Liver (tissue), 3 donors: ENCODE measurements at regions not wholly inside any gene's neighbourhood (a gene's known extent, or its start where the extent isn't known, plus 50 kb on each side); places are given as distances from the start of the nearest gene placed in this dataset.

ENCODE experiments used
- ATF3 ChIP-seq: IDR thresholded peaks from 2 replicates; pipeline ENCODE4 v1.6.1; 2016; ENCODE audit warnings: antibody characterized with exemption
- CTCF ChIP-seq: fragments of 150-350 bp; IDR thresholded peaks from 2 replicates; pipeline ENCODE4 v1.5.1; 2017; ENCODE audit warnings: improper control_type of control experiment, low read depth, low read length; ENCODE audit not compliant: missing input control
- EGR1 ChIP-seq, 2 donors: IDR thresholded peaks; 2 replicates each; pipeline ENCODE4 v1.6.1; 2016 to 2018; ENCODE audit warnings: antibody characterized with exemption in 2 of 2, low read depth in 2 of 2
- FOXA1 ChIP-seq: IDR thresholded peaks from 2 replicates; pipeline ENCODE4 v1.6.1; 2016; ENCODE audit warnings: antibody characterized with exemption
- GABPA ChIP-seq, 2 donors: IDR thresholded peaks in 1 of 2; conservative IDR thresholded peaks in 1 of 2; 2 replicates each; pipeline ENCODE4 v1.6.1; 2016; ENCODE audit warnings: antibody characterized with exemption in 2 of 2, mild to moderate bottlenecking in 1 of 2, moderate library complexity in 1 of 2
- JUND ChIP-seq, 2 donors: IDR thresholded peaks; 2 replicates each; pipeline ENCODE4 v1.6.1; 2016; ENCODE audit warnings: antibody characterized with exemption in 2 of 2
- MAX ChIP-seq: IDR thresholded peaks from 2 replicates; pipeline ENCODE4 v1.6.1; 2016; ENCODE audit warnings: antibody characterized with exemption
- NR2F2 ChIP-seq: IDR thresholded peaks from 2 replicates; pipeline ENCODE4 v1.6.1; 2016; ENCODE audit warnings: antibody characterized with exemption
- RAD21 ChIP-seq, 2 donors: IDR thresholded peaks; 2 replicates each; pipeline ENCODE4 v1.6.1; 2016; ENCODE audit warnings: antibody characterized with exemption in 2 of 2, mild to moderate bottlenecking in 2 of 2
- RXRA ChIP-seq, 2 donors: IDR thresholded peaks; 2 replicates each; pipeline ENCODE4 v1.6.1; 2017 to 2018; ENCODE audit warnings: antibody characterized with exemption in 2 of 2, mild to moderate bottlenecking in 1 of 2
- SP1 ChIP-seq: IDR thresholded peaks from 2 replicates; pipeline ENCODE4 v1.6.1; 2018; ENCODE audit warnings: antibody characterized with exemption, mild to moderate bottlenecking
- TAF1 ChIP-seq: conservative IDR thresholded peaks from 2 replicates; pipeline ENCODE4 v1.6.1; 2016; ENCODE audit warnings: antibody characterized with exemption, mild to moderate bottlenecking
- YY1 ChIP-seq: IDR thresholded peaks from 2 replicates; pipeline ENCODE4 v1.6.1; 2016; ENCODE audit warnings: antibody characterized with exemption, mild to moderate bottlenecking
- TF ChIP-seq, protein P1 (sequence below): IDR thresholded peaks from 2 replicates; pipeline ENCODE4 v1.6.1; 2016; ENCODE audit warnings: antibody characterized with exemption, mild to moderate bottlenecking
- donor health status: healthy.
- donor health status: healthy.

- no peak for TF ChIP-seq CTCF
- TF ChIP-seq, protein P1, sequence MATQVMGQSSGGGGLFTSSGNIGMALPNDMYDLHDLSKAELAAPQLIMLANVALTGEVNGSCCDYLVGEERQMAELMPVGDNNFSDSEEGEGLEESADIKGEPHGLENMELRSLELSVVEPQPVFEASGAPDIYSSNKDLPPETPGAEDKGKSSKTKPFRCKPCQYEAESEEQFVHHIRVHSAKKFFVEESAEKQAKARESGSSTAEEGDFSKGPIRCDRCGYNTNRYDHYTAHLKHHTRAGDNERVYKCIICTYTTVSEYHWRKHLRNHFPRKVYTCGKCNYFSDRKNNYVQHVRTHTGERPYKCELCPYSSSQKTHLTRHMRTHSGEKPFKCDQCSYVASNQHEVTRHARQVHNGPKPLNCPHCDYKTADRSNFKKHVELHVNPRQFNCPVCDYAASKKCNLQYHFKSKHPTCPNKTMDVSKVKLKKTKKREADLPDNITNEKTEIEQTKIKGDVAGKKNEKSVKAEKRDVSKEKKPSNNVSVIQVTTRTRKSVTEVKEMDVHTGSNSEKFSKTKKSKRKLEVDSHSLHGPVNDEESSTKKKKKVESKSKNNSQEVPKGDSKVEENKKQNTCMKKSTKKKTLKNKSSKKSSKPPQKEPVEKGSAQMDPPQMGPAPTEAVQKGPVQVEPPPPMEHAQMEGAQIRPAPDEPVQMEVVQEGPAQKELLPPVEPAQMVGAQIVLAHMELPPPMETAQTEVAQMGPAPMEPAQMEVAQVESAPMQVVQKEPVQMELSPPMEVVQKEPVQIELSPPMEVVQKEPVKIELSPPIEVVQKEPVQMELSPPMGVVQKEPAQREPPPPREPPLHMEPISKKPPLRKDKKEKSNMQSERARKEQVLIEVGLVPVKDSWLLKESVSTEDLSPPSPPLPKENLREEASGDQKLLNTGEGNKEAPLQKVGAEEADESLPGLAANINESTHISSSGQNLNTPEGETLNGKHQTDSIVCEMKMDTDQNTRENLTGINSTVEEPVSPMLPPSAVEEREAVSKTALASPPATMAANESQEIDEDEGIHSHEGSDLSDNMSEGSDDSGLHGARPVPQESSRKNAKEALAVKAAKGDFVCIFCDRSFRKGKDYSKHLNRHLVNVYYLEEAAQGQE = no peak
- no peak for TF ChIP-seq JUND (IDR thresholded peaks at IDR 0.05)
- no peak for TF ChIP-seq RXRA (IDR thresholded peaks at IDR 0.05)
- no peak for TF ChIP-seq RAD21 (IDR thresholded peaks at IDR 0.05)
- TF ChIP-seq SP1 = no peak
- TF ChIP-seq EGR1 (IDR thresholded peaks at IDR 0.05; ENCODE audit: low read depth in 2 of 2) = no peak
- TF ChIP-seq YY1 = no peak
- TF ChIP-seq ATF3 = no peak
- no peak for TF ChIP-seq FOXA1
- no peak for TF ChIP-seq MAX
- no peak for TF ChIP-seq NR2F2
- TF ChIP-seq GABPA (IDR thresholded peaks at IDR 0.05 in 1 of 2, conservative IDR thresholded peaks at IDR 0.05 in 1 of 2) = no peak
- TF ChIP-seq TAF1 = no peak
Measured at GRCh38 chr6:51365566-51365965, 546.9 kb downstream of the TFAP2B start.
